GM13976 (cell line): ENCODE measurements at regions not wholly inside any gene's neighbourhood (a gene's known extent, or its start where the extent isn't known, plus 50 kb on each side); places are given as distances from the start of the nearest gene placed in this dataset.

ENCODE experiments used
- DNase-seq: peaks from one replicate; pipeline ENCODE4 v3.0.0; 2012; ENCODE audit warnings: low spot score
- CTCF ChIP-seq: IDR thresholded peaks from 2 replicates; pipeline ENCODE4 v1.5.1; 2012; ENCODE audit warnings: borderline replicate concordance, mild to moderate bottlenecking; ENCODE audit not compliant: insufficient read depth; ENCODE audit errors: extremely low read depth, missing control alignments, control extremely low read depth
- in situ Hi-C: fragments of 300-500 bp; cut with MboI; formaldehyde crosslinking; loops from one replicate; pipeline ENCODE4 v1.12.0; 2022; ENCODE audit warnings: low sequenced_read_pairs, mixed read lengths, inconsistent platforms; ENCODE audit not compliant: unreplicated experiment

GRCh38 chr4:59102311-59102710, 1992.1 kb upstream of the IGFBP7 start:
- TF ChIP-seq CTCF: no peak
- in situ Hi-C loops: no loop called here
- no peak for DNase-seq

GRCh38 chr4:59120287-59120814, 2010.2 kb upstream of the IGFBP7 start:
- no peak for TF ChIP-seq CTCF
- DNase-seq: no peak
- in situ Hi-C loops: no loop called here

GRCh38 chr4:59122626-59123025, 2012.4 kb upstream of the IGFBP7 start:
- no peak for DNase-seq
- in situ Hi-C loops: no loop called here
- TF ChIP-seq CTCF: no peak

GRCh38 chr4:59126159-59126558, 2016.0 kb upstream of the IGFBP7 start:
- DNase-seq: no peak
- in situ Hi-C loops: no loop called here
- TF ChIP-seq CTCF: no peak

- TF ChIP-seq CTCF: no peak
- no peak for DNase-seq
- in situ Hi-C loops: no loop called here
Measured at GRCh38 chr4:59127006-59127405, 2016.8 kb upstream of the IGFBP7 start.

GRCh38 chr4:59127743-59128142, 2017.6 kb upstream of the IGFBP7 start:
- no peak for TF ChIP-seq CTCF
- in situ Hi-C loops: no loop called here
- DNase-seq: no peak
